Colonic mucosa (tissue), 4 donors: ENCODE measurements at regions not wholly inside any gene's neighbourhood (a gene's known extent, or its start where the extent isn't known, plus 50 kb on each side); places are given as distances from the start of the nearest gene placed in this dataset.

Experiments used
- DNase-seq: peaks from one replicate; pipeline ENCODE4 v3.0.0-alpha.2; 2020
- H3K27ac ChIP-seq: fragments of 200-600 bp; one replicate; pipeline ENCODE4 v1.8.0; 2021
- H3K27me3 ChIP-seq: fragments of 200-600 bp; one replicate; pipeline ENCODE4 v1.8.0; 2021
- H3K36me3 ChIP-seq: fragments of 200-600 bp; one replicate; pipeline ENCODE4 v1.8.0; 2021
- H3K4me1 ChIP-seq: fragments of 200-600 bp; one replicate; pipeline ENCODE4 v1.8.0; 2021; ENCODE audit warnings: mild to moderate bottlenecking
- H3K4me3 ChIP-seq: fragments of 200-600 bp; one replicate; pipeline ENCODE4 v1.8.0; 2021
- H3K9ac ChIP-seq, 2 donors: one replicate each; pipeline ENCODE4 v1.7.0; 2013; ENCODE audit warnings: control low read depth in 2 of 2, low read depth in 2 of 2, low read length in 2 of 2
- H3K9me3 ChIP-seq: fragments of 200-600 bp; one replicate; pipeline ENCODE4 v1.8.0; 2021
- CTCF ChIP-seq: fragments of 200-600 bp; IDR thresholded peaks from one replicate; pipeline ENCODE4 v1.8.0; 2022; ENCODE audit warnings: antibody characterized with exemption, mild to moderate bottlenecking
- intact Hi-C: fragments of 100-400 bp; cut with DNase I; formaldehyde crosslinking; loops from one replicate; pipeline ENCODE4 v1.14.1; 2022
- donor health status: healthy.
- donor health status: DM: no; HTN: no; CAD: no.
- donor health status: DM: no; HTN: no; CAD: no.

GRCh38 chr13:100746953-100747683 is 72.5 kb upstream of the TMTC4 start:
- no peak for DNase-seq
- no peaks in the 10 kb centered on the region for H3K9me3 ChIP-seq
- intact Hi-C loops, result no loop called here
- no peaks in the 10 kb centered on the region for H3K36me3 ChIP-seq
- no peaks in the 10 kb centered on the region for H3K4me1 ChIP-seq
- no peaks in the 10 kb centered on the region for H3K27me3 ChIP-seq
- H3K9ac ChIP-seq, result no peak overlapping the region
- TF ChIP-seq CTCF, result no peak
- H3K4me3 ChIP-seq, result no peak overlapping the region
- H3K27ac ChIP-seq, result no peak overlapping the region

GRCh38 chr13:100738176-100738855 is 63.7 kb upstream of the TMTC4 start:
- Histone ChIP-seq H3K27me3 (no peaks in the 10 kb centered on the region), H3K27ac (no peak overlapping the region), H3K36me3 (no peaks in the 10 kb centered on the region), H3K9ac (no peak overlapping the region), H3K4me1 (no peaks in the 10 kb centered on the region), H3K4me3 (no peak overlapping the region), H3K9me3 (no peaks in the 10 kb centered on the region)
- TF ChIP-seq CTCF, result no peak
- DNase-seq, result no peak
- intact Hi-C loops, result no loop called here

- Histone ChIP-seq H3K9ac (no peak overlapping the region), H3K36me3 (no peaks in the 10 kb centered on the region), H3K4me3 (no peak overlapping the region), H3K27me3 (no peaks in the 10 kb centered on the region), H3K9me3 (no peaks in the 10 kb centered on the region), H3K4me1 (no peaks in the 10 kb centered on the region), H3K27ac (no peak overlapping the region)
- no peak for DNase-seq
- TF ChIP-seq CTCF, result no peak
- intact Hi-C loops, result no loop called here
Measured at GRCh38 chr13:100735494-100735893, 60.9 kb upstream of the TMTC4 start.

GRCh38 chr13:100734194-100734720 is 59.7 kb upstream of the TMTC4 start:
- Histone ChIP-seq H3K4me1 (no peaks in the 10 kb centered on the region), H3K4me3 (no peak overlapping the region), H3K27me3 (no peaks in the 10 kb centered on the region), H3K27ac (no peak overlapping the region), H3K9ac (no peak overlapping the region), H3K36me3 (no peaks in the 10 kb centered on the region), H3K9me3 (no peaks in the 10 kb centered on the region)
- TF ChIP-seq CTCF, result no peak
- intact Hi-C loops, result no loop called here
- DNase-seq, result no peak

- Histone ChIP-seq H3K9me3 (no peaks in the 10 kb centered on the region), H3K9ac (no peak overlapping the region), H3K4me3 (no peak overlapping the region), H3K27me3 (no peaks in the 10 kb centered on the region), H3K4me1 (no peaks in the 10 kb centered on the region), H3K36me3 (no peaks in the 10 kb centered on the region), H3K27ac (no peak overlapping the region)
- intact Hi-C loops, result no loop called here
- no peak for DNase-seq
- TF ChIP-seq CTCF, result no peak
Measured at GRCh38 chr13:100733261-100733660, 58.7 kb upstream of the TMTC4 start.
